ENCODE measurements at regions not wholly inside any gene's neighbourhood (a gene's known extent, or its start where the extent isn't known, plus 50 kb on each side); places are given as distances from the start of the nearest gene placed in this dataset.
"Not testable (repeated sequence)": the region's sequence is repeated elsewhere in the genome, so short reads cannot be mapped to it uniquely, and the experiment has no call there.

DNA sequence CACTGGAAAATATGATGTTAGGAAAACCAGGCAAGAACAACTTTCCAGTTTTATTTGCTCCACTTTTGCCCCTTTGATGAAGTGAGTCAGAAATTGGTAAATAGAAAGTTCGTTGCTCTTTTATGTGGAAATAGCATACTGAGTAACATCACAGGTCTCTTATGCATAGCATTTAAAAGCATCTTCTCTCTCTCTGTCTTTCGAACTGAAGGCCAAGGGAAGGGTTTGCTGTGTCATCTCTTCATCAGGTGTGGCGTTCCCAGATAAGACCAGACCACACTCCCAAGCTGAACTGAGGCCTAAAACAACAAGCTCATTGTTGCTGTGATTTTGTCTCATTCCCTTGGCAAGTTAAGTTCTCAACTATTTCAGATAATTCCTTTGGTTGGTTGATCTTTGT lies 131.8 kb upstream of the GRB10 start:
- no peak for DNase-seq

DNA sequence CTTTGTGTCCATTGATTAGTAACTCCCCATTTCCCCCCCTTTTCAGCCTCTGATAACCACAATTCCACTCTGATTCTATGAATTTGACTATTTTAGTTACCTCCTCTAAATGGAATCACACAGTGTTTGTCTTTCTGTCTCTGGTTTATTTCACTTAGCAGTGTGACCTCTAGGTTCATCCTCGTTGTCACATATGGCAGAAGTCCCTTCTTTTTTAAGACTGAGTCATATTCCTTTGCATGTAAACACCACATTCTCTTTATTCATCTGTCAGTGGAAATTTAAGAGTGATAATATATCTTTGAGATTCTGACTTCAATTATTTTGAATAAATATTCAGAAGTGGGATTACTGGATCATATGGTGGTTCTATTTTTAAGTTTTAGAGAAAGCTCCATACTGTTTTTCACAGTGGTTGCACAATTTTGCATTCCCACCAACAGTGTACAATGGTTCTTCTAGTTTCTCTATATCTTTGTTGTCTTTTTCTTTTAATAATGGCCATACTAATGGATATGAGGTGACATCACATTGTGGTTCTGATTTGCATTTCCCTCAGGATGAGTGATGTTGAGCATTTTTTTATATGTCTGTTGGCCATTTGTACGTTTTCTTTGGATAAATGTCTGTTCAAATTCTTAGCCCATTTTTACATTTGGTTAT lies 126.1 kb upstream of the GRB10 start:
- no peak for DNase-seq

DNA sequence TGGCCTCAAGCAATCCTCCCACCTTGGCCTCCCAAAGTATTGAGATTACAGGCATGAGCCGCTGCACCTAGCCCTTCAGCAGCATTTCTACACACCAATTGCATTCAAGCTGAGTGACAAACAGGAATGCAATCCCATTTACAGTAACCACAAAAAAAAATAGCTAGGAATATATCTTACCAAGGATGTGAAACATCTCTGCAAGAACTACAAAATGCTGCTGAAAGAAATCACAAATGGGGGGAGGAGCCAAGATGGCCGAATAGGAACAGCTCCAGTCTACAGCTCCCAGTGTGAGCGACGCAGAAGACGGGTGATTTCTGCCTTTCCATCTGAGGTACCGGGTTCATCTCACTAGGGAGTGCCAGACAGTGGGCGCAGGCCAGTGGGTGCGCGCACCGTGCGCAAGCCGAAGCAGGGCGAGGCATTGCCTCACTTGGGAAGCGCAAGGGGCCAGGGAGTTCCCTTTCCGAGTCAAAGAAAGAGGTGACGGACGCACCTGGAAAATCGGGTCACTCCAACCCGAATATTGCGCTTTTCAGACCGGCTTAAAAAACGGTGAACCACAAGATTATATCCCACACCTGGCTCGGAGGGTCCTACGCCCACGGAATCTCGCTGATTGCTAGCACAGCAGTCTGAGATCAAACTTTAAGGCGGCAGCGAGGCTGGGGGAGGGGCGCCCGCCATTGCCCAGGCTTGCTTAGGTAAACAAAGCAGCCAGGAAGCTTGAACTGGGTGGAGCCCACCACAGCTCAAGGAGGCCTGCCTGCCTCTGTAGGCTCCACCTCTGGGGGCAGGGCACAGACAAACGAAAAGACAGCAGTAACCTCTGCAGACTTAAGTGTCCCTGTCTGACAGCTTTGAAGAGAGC lies 116.1 kb upstream of the GRB10 start:
- DNase-seq = not testable (repeated sequence)

DNA sequence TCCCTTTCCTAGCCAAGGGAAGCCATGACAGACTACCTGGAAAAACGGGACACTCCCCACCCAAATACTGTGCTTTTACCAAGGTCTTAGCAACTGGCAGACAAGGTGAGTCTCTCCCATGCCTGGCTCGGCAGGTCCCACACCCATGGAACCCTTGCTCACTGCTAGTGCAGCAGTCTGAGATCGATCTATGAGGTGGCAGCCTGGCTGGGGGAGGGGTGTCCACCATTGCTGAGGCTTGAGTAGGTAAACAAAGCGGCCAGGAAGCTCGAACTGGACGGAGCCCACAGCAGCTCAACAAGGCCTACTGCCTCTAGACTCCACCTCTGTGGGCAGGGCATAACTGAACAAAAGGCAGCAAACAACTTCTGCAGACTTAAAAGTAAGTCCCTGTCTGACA lies 104.4 kb upstream of the GRB10 start:
- not testable (repeated sequence) for DNase-seq

DNA sequence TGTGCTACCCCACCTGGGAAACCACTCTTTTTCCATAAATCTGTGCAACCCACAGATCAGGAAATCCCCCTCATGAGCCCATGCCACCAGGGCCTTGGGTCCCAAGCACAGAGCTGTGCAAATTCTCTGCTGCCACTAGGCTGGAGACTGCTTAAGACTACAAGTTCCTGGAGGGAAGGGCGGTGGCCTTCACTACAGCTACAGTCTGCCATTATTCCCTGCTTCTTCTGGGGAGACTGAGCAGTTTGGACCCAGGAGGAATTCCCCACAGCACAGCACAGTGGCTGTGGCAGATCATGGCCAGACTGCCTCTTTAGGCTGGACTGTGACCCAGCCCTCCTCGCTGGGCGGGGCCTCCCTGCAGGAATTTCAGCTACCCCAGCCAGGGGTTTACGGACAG lies 89.7 kb upstream of the GRB10 start:
- DNase-seq = no peak

DNA sequence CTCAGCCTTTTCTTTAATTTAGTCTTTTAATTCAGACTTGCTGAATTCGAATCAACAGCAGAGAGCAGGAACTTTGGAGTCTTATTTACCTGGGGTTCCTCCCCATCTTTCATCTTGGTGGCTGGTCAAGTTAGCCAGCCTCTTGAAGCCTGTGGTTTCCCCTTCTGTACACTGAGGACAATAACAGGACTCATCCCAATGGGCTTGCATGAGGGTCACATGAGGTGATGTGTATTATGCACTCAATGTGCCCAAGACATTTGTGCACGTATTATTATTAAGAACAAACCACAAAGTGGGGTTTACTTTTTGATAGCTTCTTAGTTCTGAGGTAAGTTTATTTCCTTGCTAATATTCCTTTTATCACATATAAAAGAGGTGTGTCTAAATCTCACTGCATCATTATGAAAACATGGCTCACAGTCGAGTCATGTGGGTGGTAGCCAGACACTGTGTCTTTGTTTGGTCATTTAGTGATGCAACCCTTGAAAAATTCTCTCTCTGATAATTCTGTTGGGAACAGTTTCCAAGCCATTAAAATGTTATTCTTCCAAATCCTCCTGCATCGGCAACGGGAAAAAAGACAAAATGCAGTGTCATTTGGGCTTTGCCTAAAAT lies 86.5 kb upstream of the GRB10 start:
- DNase-seq = no peak

DNA sequence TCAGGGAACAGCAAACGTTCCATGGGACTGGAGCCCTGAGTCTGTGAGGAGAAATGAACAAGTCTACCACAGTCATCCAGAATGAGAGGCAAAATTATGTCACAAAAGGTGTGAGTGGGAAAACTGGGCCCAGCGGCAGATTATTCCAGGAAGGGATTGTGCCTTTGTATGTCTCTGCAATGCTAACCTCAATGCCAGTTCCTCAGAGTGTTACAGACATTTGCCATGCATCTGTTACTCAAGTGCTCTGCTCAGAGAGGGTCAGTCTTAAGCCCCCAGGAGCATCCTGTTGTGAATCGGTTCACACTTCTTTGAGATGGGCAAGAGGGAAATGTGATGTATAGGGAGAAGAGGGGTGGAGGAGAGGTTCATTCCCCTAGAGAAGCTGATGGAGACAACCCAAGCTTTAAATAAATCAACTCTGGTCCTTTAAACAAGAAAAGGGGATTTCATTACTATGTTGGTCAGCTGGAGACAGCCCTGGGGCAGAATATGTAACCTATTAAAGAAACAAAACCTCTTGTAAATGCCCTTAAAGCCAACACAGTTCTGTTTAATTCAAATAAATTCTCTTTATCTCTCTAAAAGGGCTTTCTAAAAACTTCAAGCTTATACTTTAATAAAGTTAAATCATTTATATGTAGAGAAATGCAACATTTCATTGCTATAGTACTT lies 85.9 kb upstream of the GRB10 start:
- no peak for DNase-seq

DNA sequence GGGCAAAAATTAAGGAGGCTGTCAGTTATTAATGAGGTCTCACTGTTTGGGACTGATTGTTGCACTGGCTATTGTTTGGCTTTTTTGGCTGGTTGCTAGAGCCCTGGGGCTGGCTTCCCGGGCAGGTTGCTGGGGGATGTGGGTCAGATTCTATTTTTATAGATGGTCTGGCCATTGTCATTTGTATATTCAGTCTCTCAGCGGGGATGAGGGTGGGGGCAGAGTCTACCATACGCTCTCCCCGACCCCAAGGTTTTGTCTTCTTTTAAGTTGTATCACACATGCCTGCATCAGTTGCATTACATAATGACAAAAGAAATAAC lies 84.3 kb upstream of the GRB10 start:
- DNase-seq = no peak

DNA sequence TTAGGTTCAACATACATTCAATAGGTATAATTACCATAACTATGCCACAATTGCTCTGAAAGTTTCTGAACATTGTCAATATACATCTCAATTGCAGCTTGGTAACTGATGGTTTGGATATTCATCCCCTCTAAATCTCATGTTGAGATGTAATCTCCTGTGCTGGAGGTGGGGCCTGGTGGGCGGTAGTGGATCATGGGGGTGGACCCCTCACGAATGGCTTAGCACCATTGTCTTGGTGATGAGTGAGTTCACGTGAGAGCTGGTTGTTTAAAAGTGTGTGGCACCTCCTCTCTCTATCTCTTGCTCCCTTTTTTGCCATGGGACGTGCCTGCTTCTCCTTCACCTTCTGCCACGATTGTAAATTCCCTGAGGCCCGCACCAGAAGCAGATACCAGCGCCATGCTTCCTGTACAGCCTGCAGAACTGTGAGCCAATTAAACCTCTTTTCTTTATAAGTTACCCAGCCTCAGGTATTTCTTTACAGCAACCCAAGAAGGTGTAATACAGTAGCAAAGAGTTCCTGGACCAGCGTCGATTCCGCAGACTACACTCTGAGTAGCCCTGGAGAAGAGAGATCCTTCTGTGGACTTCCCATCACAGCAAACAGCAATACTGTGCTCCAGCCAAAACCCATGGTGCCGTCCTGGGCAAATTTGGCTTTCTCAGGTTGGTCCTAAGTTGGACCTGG lies 83.8 kb upstream of the GRB10 start:
- DNase-seq = no peak

DNA sequence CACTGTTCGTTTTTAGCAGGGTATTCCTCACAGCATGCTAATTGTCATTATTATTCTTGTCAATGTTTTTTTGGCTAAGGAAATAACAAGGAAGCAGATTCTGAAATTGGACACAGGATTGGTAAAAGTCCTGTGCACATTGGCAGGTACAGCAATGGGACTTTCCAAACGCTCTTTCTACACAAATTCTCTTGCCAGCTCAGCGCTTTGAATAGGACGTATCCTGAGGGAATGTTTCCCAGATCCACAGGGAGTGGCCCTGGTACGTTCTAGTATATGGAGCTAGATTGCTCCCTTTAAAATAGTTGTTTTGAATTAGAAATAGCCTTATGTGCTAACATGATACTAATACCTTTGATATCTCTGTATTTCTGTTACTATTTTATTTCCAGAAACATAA lies 82.8 kb upstream of the GRB10 start:
- no peak for DNase-seq

DNA sequence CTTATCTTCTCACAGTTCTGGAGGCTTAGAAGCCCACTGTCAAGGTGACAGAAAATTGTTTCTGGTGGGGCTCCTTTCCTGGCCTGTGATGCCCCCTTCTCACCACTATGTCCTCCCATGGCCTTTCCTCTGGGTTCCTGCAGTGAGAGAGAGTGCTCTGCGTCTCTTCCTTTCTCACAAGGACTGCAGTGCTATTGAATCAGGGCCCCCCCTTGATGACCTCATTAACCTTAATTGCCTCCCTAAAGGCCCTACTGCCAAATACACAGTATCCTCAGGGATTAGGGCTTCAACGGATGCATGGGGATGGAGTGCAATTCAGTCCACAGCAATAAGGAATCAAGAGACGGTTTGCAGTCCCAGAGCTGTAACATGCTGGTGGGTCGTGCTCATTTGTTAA lies 82.0 kb upstream of the GRB10 start:
- no peak for DNase-seq

DNA sequence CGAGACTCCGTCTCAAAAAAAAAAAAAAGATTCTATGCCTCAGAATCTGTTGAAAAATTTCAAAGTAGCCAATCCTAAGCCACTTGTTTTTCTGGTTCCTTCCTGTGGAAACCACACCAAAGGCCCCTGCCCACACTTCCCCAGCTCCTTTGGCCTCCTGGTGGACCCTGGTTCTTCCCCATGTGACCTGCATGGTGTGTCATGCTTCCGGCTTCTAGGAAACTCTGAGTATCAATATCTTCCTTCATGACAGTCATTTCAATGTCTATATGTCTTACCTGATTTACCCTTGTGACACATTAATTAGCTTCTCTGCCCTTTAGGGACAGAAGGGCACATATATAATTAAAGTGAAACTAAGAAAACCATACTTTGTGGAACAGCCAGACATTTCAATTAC lies 80.4 kb upstream of the GRB10 start:
- DNase-seq = no peak

DNA sequence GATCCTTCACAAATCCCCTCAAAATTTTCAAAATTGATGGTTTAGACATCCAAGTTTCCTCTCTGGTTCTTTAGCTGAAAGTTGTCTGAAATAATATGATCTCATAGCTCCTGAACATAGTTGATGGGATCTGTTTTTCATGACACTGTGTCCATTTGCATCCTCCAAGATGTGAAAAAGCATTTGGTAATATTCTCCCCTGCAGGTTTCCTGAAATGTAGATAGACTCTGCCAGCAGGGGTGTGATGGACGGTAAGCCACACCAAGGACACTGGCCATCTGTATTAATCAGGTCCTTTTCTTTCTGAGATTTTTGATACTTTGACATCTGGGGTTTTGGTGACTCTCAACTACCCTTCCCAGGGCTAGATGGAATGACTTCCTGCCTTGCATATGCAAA lies 79.6 kb upstream of the GRB10 start:
- no peak for DNase-seq

DNA sequence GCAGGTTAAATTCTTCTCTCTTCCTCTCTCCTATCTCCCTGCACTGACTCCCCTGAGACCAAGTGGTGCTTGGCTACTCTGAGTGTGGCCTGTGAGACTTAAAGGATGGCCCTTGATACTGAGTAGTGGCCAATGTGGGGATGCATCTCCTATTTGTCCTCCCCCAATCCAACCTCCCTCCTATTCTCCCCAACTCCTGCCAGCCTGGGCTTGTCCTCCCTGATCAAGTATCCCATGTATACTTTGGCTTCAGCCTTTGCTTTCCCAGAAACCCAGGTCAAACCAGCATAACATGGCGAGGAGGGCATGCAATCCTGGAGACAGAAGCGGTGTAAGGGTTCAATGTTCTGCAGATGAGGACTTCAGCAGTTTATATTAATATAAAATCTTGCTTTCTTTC lies 77.9 kb upstream of the GRB10 start:
- no peak for DNase-seq

DNA sequence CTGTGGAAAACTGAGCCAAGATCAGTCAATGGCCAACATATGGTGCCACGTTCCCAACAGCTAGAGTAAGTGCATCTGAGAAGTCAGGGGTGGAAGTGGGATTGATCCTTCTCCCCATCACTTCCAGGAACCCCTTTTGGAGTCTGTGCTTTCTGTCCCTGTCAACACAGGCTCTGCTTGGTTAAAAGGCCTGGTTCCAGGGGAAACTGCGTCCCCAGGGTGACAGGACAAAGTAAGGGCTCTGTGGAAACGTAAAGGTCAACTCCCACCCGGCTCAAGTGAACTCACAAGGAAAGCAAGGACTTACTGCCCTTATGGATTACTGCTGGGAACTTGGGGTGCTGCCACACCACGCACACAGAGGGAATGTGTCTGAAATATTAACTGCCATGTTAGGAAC lies 77.5 kb upstream of the GRB10 start:
- DNase-seq = no peak

DNA sequence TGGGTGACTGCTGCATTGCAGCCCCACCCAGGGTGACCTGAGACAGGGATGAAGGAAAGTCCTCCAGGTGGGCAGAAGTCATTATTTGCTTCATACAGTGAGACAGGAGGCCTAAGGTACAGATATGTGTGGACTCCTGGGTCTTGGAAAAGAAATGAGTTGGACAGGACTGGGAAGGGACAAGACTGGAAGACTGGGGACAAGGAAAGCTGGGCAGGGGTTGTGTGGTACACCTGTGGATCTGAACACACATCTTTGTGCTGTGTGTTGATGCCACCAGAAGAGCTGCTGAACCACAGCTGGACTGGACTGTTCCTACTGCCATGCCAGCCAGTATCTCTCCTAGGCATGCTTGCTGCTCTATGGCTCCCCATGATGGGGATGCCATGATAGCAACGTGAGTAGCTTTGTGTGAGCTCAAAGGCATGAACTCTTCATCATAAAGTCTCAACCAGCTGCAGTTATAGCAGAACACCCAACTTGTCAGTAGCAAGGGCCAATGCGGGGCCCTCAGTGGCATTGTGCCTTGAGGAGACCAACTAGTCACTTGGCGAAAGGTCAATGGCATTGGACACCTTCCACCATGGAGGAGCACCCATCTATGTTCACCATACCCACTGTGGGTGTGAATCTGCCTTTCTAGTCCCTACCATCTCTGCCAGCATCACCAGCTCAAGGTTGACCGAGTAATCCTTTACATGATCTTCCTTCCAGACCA lies 76.0 kb upstream of the GRB10 start:
- no peak for DNase-seq

DNA sequence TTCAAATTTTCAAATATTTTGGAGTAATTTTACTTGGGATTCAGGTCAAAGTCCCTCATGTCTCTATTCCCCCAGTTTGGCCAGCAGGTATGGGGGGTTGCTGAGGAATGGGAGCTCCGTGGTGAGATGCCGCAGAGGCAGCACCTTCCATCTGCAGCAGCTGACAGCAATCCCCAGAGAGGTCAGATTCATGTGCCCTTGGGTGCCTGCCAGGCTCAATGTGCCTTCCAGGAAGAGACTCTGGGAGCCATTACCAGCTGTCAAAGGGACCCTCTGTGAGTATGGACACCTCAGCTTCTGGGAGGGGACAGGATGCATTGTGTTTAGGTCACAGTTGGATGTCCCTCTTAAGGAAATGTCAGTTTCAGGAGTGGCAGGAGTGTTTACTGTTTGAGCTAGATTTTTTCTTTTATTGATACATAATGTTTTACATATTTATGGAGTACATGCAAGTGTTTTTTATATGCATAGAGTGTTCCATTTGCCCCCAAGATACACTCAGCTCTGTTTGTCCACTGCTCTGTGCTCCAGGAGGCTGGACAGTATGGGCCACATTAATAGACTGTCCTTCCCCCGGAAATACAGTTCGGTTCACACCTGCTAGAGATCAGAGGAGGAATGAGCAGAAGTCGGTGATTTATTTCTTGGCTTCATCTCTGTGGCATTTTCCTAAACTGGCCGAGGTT lies 75.3 kb upstream of the GRB10 start:
- no peak for DNase-seq

DNA sequence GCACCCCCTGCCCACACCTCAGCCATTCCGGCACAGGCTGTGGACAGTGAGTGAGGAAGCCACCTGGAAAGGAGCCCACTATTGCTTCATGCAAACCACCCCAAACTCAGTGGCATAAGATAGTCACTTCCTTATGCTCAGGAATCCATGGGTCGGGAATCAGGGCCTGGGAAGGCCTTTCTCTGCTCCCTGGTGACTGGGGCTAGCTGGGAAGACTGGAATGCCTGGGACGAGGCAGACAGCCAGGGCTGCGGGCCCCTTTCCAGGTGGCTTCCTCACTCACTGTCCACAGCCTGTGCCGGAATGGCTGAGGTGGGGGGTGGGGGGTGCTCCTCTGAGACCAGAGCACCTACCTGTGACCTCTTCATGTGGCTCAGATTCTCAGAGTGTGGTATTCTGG lies 74.1 kb upstream of the GRB10 start:
- no peak for DNase-seq

DNA sequence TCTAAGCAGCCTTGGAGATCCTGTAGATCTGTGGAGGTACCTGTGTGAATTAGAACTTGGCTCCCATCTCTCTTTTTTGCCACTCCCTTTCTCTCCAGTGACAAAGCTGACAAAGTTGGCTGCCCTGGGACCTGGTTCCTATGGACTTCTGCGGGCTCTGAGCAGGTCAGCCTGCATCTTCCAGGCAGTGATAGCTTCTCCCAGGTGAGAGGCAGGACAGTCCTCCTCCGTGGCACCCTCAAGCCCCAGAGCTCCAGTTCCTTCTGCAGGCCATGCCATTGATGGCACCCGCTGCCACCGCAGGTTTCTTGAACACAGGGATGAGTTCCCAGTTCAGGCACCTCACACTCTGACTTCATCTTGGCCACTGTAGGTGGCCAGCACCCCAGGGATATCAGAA lies 73.5 kb upstream of the GRB10 start:
- DNase-seq = no peak

DNA sequence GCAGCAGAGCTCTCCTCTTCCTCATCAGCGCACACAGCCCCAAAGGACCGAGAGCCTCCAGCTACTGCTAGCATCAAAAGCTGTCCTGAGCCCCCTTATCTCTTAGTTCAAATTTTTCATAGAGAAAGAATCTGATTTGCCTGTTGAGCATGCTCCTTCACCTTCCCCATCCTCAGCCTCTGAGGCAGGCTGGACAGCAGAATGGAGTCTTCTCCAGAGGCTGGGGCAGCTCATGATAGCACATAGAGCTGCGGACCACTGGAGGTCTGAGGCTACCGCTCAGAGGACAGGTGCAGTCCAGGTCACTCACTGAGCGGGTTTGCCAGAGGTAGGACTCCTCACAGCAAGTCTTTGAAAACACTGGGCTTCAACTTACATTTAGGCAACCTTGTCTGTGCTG lies 72.8 kb upstream of the GRB10 start:
- no peak for DNase-seq

DNA sequence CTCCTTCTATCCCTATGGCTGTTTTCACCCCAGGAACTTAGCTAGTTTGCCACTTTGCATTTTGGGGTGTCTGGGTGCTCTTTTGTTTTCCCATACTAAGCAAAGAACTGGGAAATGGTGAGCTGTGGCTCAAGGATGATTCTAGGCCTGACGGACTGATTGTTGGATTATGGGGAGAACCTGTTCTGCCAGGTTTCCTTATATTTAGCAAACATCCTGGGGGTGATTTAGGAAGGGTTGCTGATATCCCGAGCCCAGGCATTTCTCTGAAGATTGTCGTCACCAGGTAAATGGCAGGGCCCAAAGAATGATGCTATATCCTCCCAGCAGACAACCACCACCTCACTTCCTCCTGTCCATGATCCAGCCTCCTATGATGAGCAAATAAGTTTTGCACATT lies 72.1 kb upstream of the GRB10 start:
- DNase-seq = no peak

DNA sequence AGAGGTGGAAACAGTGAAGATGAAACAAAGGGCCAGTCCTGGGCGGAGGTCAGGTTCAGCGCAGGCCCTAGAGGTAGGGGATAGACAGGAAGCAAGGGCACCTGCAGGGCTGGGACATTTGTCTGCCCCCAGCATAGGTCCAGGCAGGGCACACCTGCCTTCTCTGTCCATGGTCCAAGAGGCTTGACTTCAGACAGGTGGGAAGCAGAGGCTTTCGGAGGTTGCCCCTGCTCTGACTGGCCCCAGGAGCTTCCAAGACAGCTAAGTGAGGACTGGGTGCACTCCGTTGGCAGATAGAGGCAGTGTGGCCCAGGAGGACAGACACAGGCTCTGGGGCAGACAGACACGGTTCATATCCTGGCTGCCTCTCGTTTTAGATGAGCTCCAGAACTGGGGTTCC lies 71.6 kb upstream of the GRB10 start:
- DNase-seq = no peak
